ENCODE measurements at regions not wholly inside any gene's neighbourhood (a gene's known extent, or its start where the extent isn't known, plus 50 kb on each side); places are given as distances from the start of the nearest gene placed in this dataset.

DNA sequence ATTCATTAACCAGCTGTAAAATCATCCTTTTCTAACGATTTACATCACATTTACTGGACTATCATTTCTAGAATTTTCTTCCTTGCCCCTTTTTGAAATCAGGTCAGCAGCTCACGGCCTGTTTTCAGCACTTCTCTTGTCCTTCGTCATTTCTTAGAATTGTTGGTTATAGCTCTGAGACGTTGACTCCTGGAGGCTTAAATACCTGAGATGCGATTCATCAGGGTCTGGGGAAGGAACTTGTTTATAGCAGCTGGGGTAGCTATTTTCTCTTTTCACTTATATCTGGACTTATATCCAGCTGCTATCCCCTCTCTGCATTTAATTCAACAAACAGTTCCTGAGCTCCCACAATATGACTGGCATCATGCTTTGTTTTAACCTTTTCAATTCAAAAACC, 338.7 kb upstream of the TNRC6C start:
- TF ChIP-seq GABPA (IDR thresholded peaks at IDR 0.05 in 1 of 2, conservative IDR thresholded peaks at IDR 0.05 in 1 of 2) (no peak), RAD21 (IDR thresholded peaks at IDR 0.05) (no peak), TAF1 (conservative IDR thresholded peaks at IDR 0.05) (no peak), YY1 (IDR thresholded peaks at IDR 0.05) (no peak), RXRA (IDR thresholded peaks at IDR 0.05) (no peak), FOXA1 (IDR thresholded peaks at IDR 0.05) (no peak), FOXA2 (IDR thresholded peaks at IDR 0.05) (no peak)
- TF ChIP-seq, protein P1, sequence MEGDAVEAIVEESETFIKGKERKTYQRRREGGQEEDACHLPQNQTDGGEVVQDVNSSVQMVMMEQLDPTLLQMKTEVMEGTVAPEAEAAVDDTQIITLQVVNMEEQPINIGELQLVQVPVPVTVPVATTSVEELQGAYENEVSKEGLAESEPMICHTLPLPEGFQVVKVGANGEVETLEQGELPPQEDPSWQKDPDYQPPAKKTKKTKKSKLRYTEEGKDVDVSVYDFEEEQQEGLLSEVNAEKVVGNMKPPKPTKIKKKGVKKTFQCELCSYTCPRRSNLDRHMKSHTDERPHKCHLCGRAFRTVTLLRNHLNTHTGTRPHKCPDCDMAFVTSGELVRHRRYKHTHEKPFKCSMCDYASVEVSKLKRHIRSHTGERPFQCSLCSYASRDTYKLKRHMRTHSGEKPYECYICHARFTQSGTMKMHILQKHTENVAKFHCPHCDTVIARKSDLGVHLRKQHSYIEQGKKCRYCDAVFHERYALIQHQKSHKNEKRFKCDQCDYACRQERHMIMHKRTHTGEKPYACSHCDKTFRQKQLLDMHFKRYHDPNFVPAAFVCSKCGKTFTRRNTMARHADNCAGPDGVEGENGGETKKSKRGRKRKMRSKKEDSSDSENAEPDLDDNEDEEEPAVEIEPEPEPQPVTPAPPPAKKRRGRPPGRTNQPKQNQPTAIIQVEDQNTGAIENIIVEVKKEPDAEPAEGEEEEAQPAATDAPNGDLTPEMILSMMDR (IDR thresholded peaks at IDR 0.05; ENCODE audit: low read depth, low read length, missing input control): no peak
- TF ChIP-seq, protein P2, sequence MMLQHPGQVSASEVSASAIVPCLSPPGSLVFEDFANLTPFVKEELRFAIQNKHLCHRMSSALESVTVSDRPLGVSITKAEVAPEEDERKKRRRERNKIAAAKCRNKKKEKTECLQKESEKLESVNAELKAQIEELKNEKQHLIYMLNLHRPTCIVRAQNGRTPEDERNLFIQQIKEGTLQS (IDR thresholded peaks at IDR 0.05): no peak
- TF ChIP-seq, protein P3, sequence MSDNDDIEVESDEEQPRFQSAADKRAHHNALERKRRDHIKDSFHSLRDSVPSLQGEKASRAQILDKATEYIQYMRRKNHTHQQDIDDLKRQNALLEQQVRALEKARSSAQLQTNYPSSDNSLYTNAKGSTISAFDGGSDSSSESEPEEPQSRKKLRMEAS (IDR thresholded peaks at IDR 0.05): no peak
- TF ChIP-seq, protein P4, sequence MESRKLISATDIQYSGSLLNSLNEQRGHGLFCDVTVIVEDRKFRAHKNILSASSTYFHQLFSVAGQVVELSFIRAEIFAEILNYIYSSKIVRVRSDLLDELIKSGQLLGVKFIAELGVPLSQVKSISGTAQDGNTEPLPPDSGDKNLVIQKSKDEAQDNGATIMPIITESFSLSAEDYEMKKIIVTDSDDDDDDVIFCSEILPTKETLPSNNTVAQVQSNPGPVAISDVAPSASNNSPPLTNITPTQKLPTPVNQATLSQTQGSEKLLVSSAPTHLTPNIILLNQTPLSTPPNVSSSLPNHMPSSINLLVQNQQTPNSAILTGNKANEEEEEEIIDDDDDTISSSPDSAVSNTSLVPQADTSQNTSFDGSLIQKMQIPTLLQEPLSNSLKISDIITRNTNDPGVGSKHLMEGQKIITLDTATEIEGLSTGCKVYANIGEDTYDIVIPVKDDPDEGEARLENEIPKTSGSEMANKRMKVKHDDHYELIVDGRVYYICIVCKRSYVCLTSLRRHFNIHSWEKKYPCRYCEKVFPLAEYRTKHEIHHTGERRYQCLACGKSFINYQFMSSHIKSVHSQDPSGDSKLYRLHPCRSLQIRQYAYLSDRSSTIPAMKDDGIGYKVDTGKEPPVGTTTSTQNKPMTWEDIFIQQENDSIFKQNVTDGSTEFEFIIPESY (IDR thresholded peaks at IDR 0.05): no peak
- TF ChIP-seq, protein P5, sequence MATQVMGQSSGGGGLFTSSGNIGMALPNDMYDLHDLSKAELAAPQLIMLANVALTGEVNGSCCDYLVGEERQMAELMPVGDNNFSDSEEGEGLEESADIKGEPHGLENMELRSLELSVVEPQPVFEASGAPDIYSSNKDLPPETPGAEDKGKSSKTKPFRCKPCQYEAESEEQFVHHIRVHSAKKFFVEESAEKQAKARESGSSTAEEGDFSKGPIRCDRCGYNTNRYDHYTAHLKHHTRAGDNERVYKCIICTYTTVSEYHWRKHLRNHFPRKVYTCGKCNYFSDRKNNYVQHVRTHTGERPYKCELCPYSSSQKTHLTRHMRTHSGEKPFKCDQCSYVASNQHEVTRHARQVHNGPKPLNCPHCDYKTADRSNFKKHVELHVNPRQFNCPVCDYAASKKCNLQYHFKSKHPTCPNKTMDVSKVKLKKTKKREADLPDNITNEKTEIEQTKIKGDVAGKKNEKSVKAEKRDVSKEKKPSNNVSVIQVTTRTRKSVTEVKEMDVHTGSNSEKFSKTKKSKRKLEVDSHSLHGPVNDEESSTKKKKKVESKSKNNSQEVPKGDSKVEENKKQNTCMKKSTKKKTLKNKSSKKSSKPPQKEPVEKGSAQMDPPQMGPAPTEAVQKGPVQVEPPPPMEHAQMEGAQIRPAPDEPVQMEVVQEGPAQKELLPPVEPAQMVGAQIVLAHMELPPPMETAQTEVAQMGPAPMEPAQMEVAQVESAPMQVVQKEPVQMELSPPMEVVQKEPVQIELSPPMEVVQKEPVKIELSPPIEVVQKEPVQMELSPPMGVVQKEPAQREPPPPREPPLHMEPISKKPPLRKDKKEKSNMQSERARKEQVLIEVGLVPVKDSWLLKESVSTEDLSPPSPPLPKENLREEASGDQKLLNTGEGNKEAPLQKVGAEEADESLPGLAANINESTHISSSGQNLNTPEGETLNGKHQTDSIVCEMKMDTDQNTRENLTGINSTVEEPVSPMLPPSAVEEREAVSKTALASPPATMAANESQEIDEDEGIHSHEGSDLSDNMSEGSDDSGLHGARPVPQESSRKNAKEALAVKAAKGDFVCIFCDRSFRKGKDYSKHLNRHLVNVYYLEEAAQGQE (IDR thresholded peaks at IDR 0.05): no peak

Measured in liver (tissue), 3 donors.